H9 (cell line): ENCODE measurements at regions not wholly inside any gene's neighbourhood (a gene's known extent, or its start where the extent isn't known, plus 50 kb on each side); places are given as distances from the start of the nearest gene placed in this dataset.

Experiments used
- DNase-seq: peaks from one replicate; pipeline ENCODE4 v3.0.0-alpha.2; 2017
- H2AFZ ChIP-seq: one replicate; pipeline ENCODE4 v1.6.1; 2013; ENCODE audit warnings: mild to moderate bottlenecking, low read length, control low read depth, moderate library complexity
- H2AK5ac ChIP-seq: 2 replicates; pipeline ENCODE4 v1.6.1; 2013; ENCODE audit warnings: low read length, control low read depth, mixed read lengths; ENCODE audit not compliant: insufficient read length
- H2BK120ac ChIP-seq: one replicate; pipeline ENCODE4 v1.6.1; 2013; ENCODE audit warnings: low read depth, mild to moderate bottlenecking, low read length, control low read depth, inconsistent platforms; ENCODE audit not compliant: poor library complexity, severe bottlenecking
- H2BK12ac ChIP-seq: 2 replicates; pipeline ENCODE4 v1.6.1; 2013; ENCODE audit warnings: low read length, control low read depth, mixed read lengths, low read depth; ENCODE audit not compliant: insufficient read length
- H2BK15ac ChIP-seq: 2 replicates; pipeline ENCODE4 v1.6.1; 2013; ENCODE audit warnings: low read depth, low read length, control low read depth
- H2BK20ac ChIP-seq: one replicate; pipeline ENCODE4 v1.6.1; 2013; ENCODE audit warnings: low read depth, mild to moderate bottlenecking, low read length, control low read depth, inconsistent platforms; ENCODE audit not compliant: poor library complexity, severe bottlenecking
- H2BK5ac ChIP-seq: 2 replicates; pipeline ENCODE4 v1.6.1; 2013; ENCODE audit warnings: low read length, control low read depth, mixed read lengths; ENCODE audit not compliant: insufficient read length
- H3K14ac ChIP-seq: 2 replicates; pipeline ENCODE4 v1.6.1; 2013; ENCODE audit warnings: low read length, control low read depth; ENCODE audit not compliant: insufficient read depth
- H3K18ac ChIP-seq: 2 replicates; pipeline ENCODE4 v1.6.1; 2013; ENCODE audit warnings: low read depth, mild to moderate bottlenecking, mixed read lengths, low read length, control low read depth; ENCODE audit not compliant: insufficient read length
- H3K23ac ChIP-seq: 2 replicates; pipeline ENCODE4 v1.6.1; 2013; ENCODE audit warnings: low read length, control low read depth, mixed read lengths, low read depth; ENCODE audit not compliant: insufficient read length
- H3K23me2 ChIP-seq: 2 replicates; pipeline ENCODE4 v1.6.1; 2013; ENCODE audit warnings: low read depth, mild to moderate bottlenecking, mixed read lengths, low read length, control low read depth; ENCODE audit not compliant: insufficient read length, poor library complexity, severe bottlenecking
- H3K27ac ChIP-seq: 2 replicates; pipeline ENCODE4 v1.5.1; 2013; ENCODE audit warnings: low read length, control low read depth, mixed read lengths, low read depth; ENCODE audit not compliant: insufficient read length
- H3K27me3 ChIP-seq: 2 replicates; pipeline ENCODE4 v1.6.1; 2013; ENCODE audit warnings: low read length, control low read depth, inconsistent platforms; ENCODE audit not compliant: insufficient read depth
- H3K4ac ChIP-seq: 2 replicates; pipeline ENCODE4 v1.6.1; 2013; ENCODE audit warnings: low read depth, mild to moderate bottlenecking, control low read depth, inconsistent platforms, low read length, moderate library complexity
- H3K4me1 ChIP-seq: 2 replicates; pipeline ENCODE4 v1.6.1; 2013; ENCODE audit warnings: low read length, control low read depth, inconsistent platforms; ENCODE audit not compliant: insufficient read depth
- H3K4me2 ChIP-seq: 2 replicates; pipeline ENCODE4 v1.6.1; 2013; ENCODE audit warnings: low read length, control low read depth, mixed read lengths; ENCODE audit not compliant: insufficient read length, insufficient read depth
- H3K56ac ChIP-seq: 2 replicates; pipeline ENCODE4 v1.6.1; 2013; ENCODE audit warnings: low read depth, mild to moderate bottlenecking, mixed read lengths, low read length, control low read depth; ENCODE audit not compliant: insufficient read length
- H3K79me1 ChIP-seq: 2 replicates; pipeline ENCODE4 v1.6.1; 2013; ENCODE audit warnings: low read depth, mild to moderate bottlenecking, moderate library complexity, low read length, control low read depth, inconsistent platforms; ENCODE audit not compliant: insufficient read depth, poor library complexity, severe bottlenecking
- H3K79me2 ChIP-seq: 2 replicates; pipeline ENCODE4 v1.6.1; 2013; ENCODE audit warnings: low read length, control low read depth, inconsistent platforms; ENCODE audit not compliant: insufficient read depth
- H3K9ac ChIP-seq: 2 replicates; pipeline ENCODE4 v1.6.1; 2013; ENCODE audit warnings: low read length, control low read depth, mixed read lengths; ENCODE audit not compliant: insufficient read length; ENCODE audit errors: extremely low read depth
- H3K9me3 ChIP-seq: one replicate; pipeline ENCODE4 v1.6.1; 2013; ENCODE audit warnings: low read depth, low read length, inconsistent platforms; ENCODE audit not compliant: control insufficient read depth
- H3T11ph ChIP-seq: one replicate; pipeline ENCODE4 v1.6.1; 2013; ENCODE audit warnings: mild to moderate bottlenecking, low read length, control low read depth, inconsistent platforms
- H4K20me1 ChIP-seq: one replicate; pipeline ENCODE4 v1.6.1; 2013; ENCODE audit not compliant: control insufficient read depth, insufficient read length, insufficient read depth
- H4K5ac ChIP-seq: 2 replicates; pipeline ENCODE4 v1.6.1; 2013; ENCODE audit warnings: low read depth, mild to moderate bottlenecking, mixed read lengths, low read length, control low read depth; ENCODE audit not compliant: insufficient read length
- H4K8ac ChIP-seq: replicated peaks from 2 replicates; pipeline ENCODE4 v1.6.1; 2013; ENCODE audit warnings: low read length, control low read depth, mixed read lengths, low read depth; ENCODE audit not compliant: insufficient read length
- H4K91ac ChIP-seq: 2 replicates; pipeline ENCODE4 v1.6.1; 2013; ENCODE audit warnings: low read depth, mild to moderate bottlenecking, moderate library complexity, mixed read lengths, low read length, control low read depth; ENCODE audit not compliant: insufficient read length
- H3K27ac Mint-ChIP-seq, 3 experiments: 2 replicates in 2 of 3; 3 replicates in 1 of 3; pipeline ENCODE4 v1.8.0; 2020 to 2021; ENCODE audit warnings: mixed read lengths in 3 of 3, mild to moderate bottlenecking in 1 of 3, moderate library complexity in 1 of 3
- H3K27me3 Mint-ChIP-seq: 2 replicates; pipeline ENCODE4 v1.8.0; 2021; ENCODE audit warnings: low read depth, mild to moderate bottlenecking, moderate library complexity, mixed read lengths
- H3K36me3 Mint-ChIP-seq, 3 experiments: 2 replicates in 2 of 3; 3 replicates in 1 of 3; pipeline ENCODE4 v1.8.0; 2020 to 2021; ENCODE audit warnings: low read depth in 3 of 3, mixed read lengths in 3 of 3; ENCODE audit not compliant: insufficient read depth in 1 of 3
- H3K4me1 Mint-ChIP-seq, 2 experiments: 2 replicates each; pipeline ENCODE4 v1.8.0; 2020; ENCODE audit warnings: mixed read lengths in 2 of 2
- H3K4me3 Mint-ChIP-seq, 2 experiments: 2 replicates in 1 of 2; 3 replicates in 1 of 2; pipeline ENCODE4 v1.8.0; 2020 to 2021; ENCODE audit warnings: mild to moderate bottlenecking in 2 of 2, mixed read lengths in 2 of 2, moderate library complexity in 1 of 2
- H3K9me3 Mint-ChIP-seq, 2 experiments: 2 replicates in 1 of 2; 3 replicates in 1 of 2; pipeline ENCODE4 v1.8.0; 2020; ENCODE audit warnings: mild to moderate bottlenecking in 2 of 2, mixed read lengths in 2 of 2, moderate library complexity in 1 of 2
- CTCF ChIP-seq: fragments of 200-600 bp; sonication (generic); conservative IDR thresholded peaks from 3 replicates; pipeline ENCODE4 v1.8.0; 2021; ENCODE audit warnings: antibody characterized with exemption, mild to moderate bottlenecking
- WGBS: extraction: QIAGEN DNeasy Blood & Tissue Kit; methylation state at CpG from one replicate; pipeline ENCODE4 v1.1.7; 2013; ENCODE audit warnings: missing lambda C conversion rate, low lambda C conversion rate, mixed read lengths; ENCODE audit not compliant: insufficient read length; ENCODE audit errors: extremely low coverage; 5-methylcytosine and 5-hydroxymethylcytosine counted together

GRCh38 chr15:100712226-100712625 lies 109.8 kb downstream of the ASB7 start:
- H4K8ac ChIP-seq = no peak overlapping the region
- Mint-ChIP-seq H3K27ac (no peak overlapping the region), H3K9me3 (peaks cover 16 to 28% of the 10 kb centered on the region in 2 experiments), H3K36me3 (peaks cover 5 to 16% (median 8%) of the 10 kb centered on the region in 3 experiments; a peak in 5 of 7 replicates), H3K4me3 (no peak overlapping the region), H3K4me1 (peaks cover 0 to 9% of the 10 kb centered on the region in 2 experiments; a peak in 2 of 4 replicates), H3K27me3 (peaks cover 4% of the 10 kb centered on the region)
- no peak overlapping the region for H3K9ac ChIP-seq
- H3K4me1 ChIP-seq = no peaks in the 10 kb centered on the region
- no peaks in the 10 kb centered on the region for H3K9me3 ChIP-seq
- H3K23ac ChIP-seq = no peak overlapping the region
- TF ChIP-seq CTCF = no peak
- H2BK12ac ChIP-seq = no peak overlapping the region
- H3K27me3 ChIP-seq = no peaks in the 10 kb centered on the region
- H2AK5ac ChIP-seq = no peak overlapping the region
- no peak overlapping the region for H4K5ac ChIP-seq
- H2AFZ ChIP-seq = no peak overlapping the region
- H3K79me1 ChIP-seq = no peaks in the 10 kb centered on the region
- H2BK120ac ChIP-seq = no peak overlapping the region
- no peak overlapping the region for H3K27ac ChIP-seq
- H3T11ph ChIP-seq = no peak overlapping the region
- H3K4ac ChIP-seq = no peak overlapping the region
- no peak overlapping the region for H3K56ac ChIP-seq
- H3K14ac ChIP-seq = no peak overlapping the region
- no peaks in the 10 kb centered on the region for H3K23me2 ChIP-seq
- no peak overlapping the region for H2BK15ac ChIP-seq
- no peak overlapping the region for H2BK5ac ChIP-seq
- no peak overlapping the region for H4K91ac ChIP-seq
- no peaks in the 10 kb centered on the region for H3K79me2 ChIP-seq
- H3K4me2 ChIP-seq = no peak overlapping the region
- no peaks in the 10 kb centered on the region for H4K20me1 ChIP-seq
- no peak overlapping the region for H3K18ac ChIP-seq
- DNase-seq = no peak
- no CpG with 5 or more reads among the region's 8 CpGs for WGBS
- no peak overlapping the region for H2BK20ac ChIP-seq
